K562 (cell line): ENCODE measurements at regions not wholly inside any gene's neighbourhood (a gene's known extent, or its start where the extent isn't known, plus 50 kb on each side); places are given as distances from the start of the nearest gene placed in this dataset.

Source experiments
- BMI1 ChIP-seq: fragments of 150-350 bp; IDR thresholded peaks from 2 replicates; pipeline ENCODE4 v1.6.1; 2014; ENCODE audit warnings: low read length
- CBX5 ChIP-seq: IDR thresholded peaks from 2 replicates; pipeline ENCODE4 v1.6.1; 2014; ENCODE audit warnings: low read depth, borderline replicate concordance
- MTA3 ChIP-seq: fragments of 450-650 bp; formaldehyde crosslinking; IDR thresholded peaks from 2 replicates; pipeline ENCODE4 v1.6.1; 2017; ENCODE audit warnings: mild to moderate bottlenecking, borderline replicate concordance
- NCOA6 ChIP-seq: fragments of 450-650 bp; IDR thresholded peaks from 2 replicates; pipeline ENCODE4 v1.6.1; 2017; ENCODE audit warnings: mild to moderate bottlenecking
- NFE2 ChIP-seq: IDR thresholded peaks from 2 replicates; pipeline ENCODE4 v1.6.1; 2014; ENCODE audit warnings: antibody characterized with exemption, low read depth
- SRSF9 ChIP-seq: fragments of 200-400 bp; formaldehyde crosslinking; IDR thresholded peaks from 2 replicates; pipeline ENCODE4 v1.6.1; 2017; ENCODE audit warnings: low read depth, low read length, borderline replicate concordance
- ZBTB1 ChIP-seq: sonication (generic); formaldehyde crosslinking; IDR thresholded peaks from 2 replicates; pipeline ENCODE4 v1.8.1; 2023; ENCODE audit warnings: missing genetic modification reagents, low read depth, mild to moderate bottlenecking, borderline replicate concordance
- ZNF347 ChIP-seq: fragments of 450-650 bp; formaldehyde crosslinking; IDR thresholded peaks from 2 replicates; pipeline ENCODE4 v1.4.0; 2020; ENCODE audit warnings: low read depth, mild to moderate bottlenecking, moderate library complexity
- TF ChIP-seq, protein P1 (sequence below): sonication (generic); formaldehyde crosslinking; IDR thresholded peaks from 2 replicates; pipeline ENCODE4 v1.9.0; 2022; ENCODE audit warnings: mild to moderate bottlenecking, missing genetic modification reagents
- TF ChIP-seq, protein P2 (sequence below), 3 experiments: IDR thresholded peaks in 2 of 3; conservative IDR thresholded peaks in 1 of 3; 2 replicates each; pipeline ENCODE4 v1.5.1; 2011 to 2012; ENCODE audit warnings: low read length in 3 of 3, mild to moderate bottlenecking in 3 of 3, control low read depth in 2 of 3, improper control_type of control experiment in 1 of 3, inconsistent platforms in 1 of 3, low read depth in 1 of 3, mixed read lengths in 1 of 3, moderate library complexity in 1 of 3; ENCODE audit not compliant: insufficient read depth in 2 of 3

DNA sequence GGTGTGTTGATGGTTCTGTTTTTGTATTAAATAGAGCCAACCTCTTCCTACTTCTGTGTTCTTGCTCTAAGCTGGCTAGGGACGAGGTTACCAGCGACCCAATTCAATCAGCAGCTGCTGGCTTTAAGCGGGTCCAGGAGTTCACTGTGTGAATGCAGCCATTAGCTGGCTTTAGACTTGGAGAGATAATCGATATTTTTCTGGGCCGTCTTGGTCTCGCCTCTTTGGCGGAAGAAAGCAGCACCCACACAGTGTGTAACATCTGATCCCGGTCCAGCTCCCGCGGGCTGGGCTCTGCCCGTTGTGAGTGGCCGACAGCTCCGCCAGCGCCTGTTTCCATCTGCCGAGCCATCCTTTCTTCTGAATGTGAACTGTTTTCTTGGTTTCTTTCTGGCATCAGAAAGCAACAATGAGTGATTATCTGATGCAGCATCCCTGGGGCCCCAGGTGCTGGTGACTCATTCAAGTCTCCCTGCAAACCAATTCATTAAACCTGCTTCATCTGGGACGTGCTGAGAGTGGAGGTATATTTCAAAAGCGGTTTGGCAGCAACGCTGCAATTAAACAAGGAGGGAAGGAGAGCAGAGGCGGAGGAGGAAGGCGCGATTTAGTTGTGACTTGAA is 90.8 kb upstream of the IRX4 start:
- TF ChIP-seq ZBTB1 (no peak), NFE2 (no peak), NCOA6 (no peak), ZNF347 (no peak), SRSF9 (no peak), MTA3 (no peak), CBX5 (no peak), BMI1 (no peak)
- TF ChIP-seq, protein P1, sequence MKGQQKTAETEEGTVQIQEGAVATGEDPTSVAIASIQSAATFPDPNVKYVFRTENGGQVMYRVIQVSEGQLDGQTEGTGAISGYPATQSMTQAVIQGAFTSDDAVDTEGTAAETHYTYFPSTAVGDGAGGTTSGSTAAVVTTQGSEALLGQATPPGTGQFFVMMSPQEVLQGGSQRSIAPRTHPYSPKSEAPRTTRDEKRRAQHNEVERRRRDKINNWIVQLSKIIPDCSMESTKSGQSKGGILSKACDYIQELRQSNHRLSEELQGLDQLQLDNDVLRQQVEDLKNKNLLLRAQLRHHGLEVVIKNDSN (CRISPR knock-in tag): no peak
- TF ChIP-seq, protein P2, sequence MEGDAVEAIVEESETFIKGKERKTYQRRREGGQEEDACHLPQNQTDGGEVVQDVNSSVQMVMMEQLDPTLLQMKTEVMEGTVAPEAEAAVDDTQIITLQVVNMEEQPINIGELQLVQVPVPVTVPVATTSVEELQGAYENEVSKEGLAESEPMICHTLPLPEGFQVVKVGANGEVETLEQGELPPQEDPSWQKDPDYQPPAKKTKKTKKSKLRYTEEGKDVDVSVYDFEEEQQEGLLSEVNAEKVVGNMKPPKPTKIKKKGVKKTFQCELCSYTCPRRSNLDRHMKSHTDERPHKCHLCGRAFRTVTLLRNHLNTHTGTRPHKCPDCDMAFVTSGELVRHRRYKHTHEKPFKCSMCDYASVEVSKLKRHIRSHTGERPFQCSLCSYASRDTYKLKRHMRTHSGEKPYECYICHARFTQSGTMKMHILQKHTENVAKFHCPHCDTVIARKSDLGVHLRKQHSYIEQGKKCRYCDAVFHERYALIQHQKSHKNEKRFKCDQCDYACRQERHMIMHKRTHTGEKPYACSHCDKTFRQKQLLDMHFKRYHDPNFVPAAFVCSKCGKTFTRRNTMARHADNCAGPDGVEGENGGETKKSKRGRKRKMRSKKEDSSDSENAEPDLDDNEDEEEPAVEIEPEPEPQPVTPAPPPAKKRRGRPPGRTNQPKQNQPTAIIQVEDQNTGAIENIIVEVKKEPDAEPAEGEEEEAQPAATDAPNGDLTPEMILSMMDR (IDR thresholded peaks at IDR 0.05 in 2 of 3, conservative IDR thresholded peaks at IDR 0.05 in 1 of 3; ENCODE audit: insufficient read depth in 2 of 3, low read depth in 1 of 3, low read length in 3 of 3): no peak
